ENCODE measurements at regions not wholly inside any gene's neighbourhood (a gene's known extent, or its start where the extent isn't known, plus 50 kb on each side); places are given as distances from the start of the nearest gene placed in this dataset.

DNA sequence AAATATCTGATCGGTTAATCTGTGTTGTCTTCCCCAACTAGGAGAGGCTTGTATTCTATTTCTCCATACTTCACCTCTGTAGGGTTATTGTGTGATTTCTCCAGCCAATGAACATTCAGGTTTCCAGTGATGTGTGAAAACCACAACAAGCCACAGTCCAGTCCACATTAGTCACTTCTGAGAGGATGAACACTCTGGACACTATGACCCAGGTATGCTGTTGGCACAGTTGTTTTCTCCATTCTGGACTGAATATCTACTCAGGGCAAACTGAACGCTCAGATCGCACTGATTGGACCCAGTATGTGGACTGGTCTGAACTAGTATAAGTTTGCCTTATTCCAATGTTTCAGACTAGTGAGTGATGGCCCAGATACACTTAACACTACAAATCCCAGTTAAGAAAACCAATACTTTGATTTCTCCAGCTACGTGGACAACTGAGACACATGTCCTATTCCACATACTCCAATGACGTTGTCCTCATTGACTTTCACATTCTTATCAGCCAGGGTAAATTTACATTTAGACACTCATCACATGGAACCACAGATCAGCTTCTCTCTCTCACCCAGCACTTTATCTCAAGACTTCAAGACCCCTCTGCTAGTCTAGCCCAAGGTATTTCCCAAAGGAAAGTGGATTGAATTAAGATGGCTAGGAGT is 587.4 kb upstream of the SGO1 start:
- H3K9me3 Mint-ChIP-seq (ENCODE audit: unreplicated experiment) = no peaks in the 10 kb centered on the region
- H3K36me3 Mint-ChIP-seq (ENCODE audit: unreplicated experiment) = no peaks in the 10 kb centered on the region
- no peaks in the 10 kb centered on the region for H3K27me3 Mint-ChIP-seq (ENCODE audit: unreplicated experiment)
- DNase-seq (ENCODE audit: extremely low spot score, unreplicated experiment) = no peak
- no peak overlapping the region for H3K27ac Mint-ChIP-seq (ENCODE audit: unreplicated experiment)
- no peaks in the 10 kb centered on the region for H3K4me1 Mint-ChIP-seq (ENCODE audit: unreplicated experiment)
- TF ChIP-seq, protein P1, sequence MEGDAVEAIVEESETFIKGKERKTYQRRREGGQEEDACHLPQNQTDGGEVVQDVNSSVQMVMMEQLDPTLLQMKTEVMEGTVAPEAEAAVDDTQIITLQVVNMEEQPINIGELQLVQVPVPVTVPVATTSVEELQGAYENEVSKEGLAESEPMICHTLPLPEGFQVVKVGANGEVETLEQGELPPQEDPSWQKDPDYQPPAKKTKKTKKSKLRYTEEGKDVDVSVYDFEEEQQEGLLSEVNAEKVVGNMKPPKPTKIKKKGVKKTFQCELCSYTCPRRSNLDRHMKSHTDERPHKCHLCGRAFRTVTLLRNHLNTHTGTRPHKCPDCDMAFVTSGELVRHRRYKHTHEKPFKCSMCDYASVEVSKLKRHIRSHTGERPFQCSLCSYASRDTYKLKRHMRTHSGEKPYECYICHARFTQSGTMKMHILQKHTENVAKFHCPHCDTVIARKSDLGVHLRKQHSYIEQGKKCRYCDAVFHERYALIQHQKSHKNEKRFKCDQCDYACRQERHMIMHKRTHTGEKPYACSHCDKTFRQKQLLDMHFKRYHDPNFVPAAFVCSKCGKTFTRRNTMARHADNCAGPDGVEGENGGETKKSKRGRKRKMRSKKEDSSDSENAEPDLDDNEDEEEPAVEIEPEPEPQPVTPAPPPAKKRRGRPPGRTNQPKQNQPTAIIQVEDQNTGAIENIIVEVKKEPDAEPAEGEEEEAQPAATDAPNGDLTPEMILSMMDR (IDR thresholded peaks at IDR 0.05) = no peak
- no peak overlapping the region for H3K4me3 Mint-ChIP-seq (ENCODE audit: unreplicated experiment)

DNA sequence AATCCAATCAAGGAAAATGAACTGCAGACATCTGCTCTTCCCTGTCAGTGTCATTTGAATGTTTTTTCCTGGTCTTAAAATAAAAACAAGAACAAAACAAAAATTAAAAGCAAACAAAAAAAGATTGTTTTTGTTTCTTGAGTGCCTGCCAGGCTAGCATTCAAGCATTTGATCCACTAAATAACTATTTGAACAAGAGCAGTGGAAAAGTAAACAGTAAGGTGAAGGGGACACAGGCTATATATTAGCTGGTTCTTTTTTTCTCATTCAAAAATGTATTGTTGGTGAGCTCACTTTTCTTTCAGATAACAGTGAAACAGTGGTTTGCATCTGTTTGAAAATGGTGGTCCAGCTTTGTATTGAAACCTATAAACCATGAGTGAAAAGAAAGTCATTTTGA is 586.9 kb upstream of the SGO1 start:
- DNase-seq (ENCODE audit: extremely low spot score, unreplicated experiment) = no peak

DNA sequence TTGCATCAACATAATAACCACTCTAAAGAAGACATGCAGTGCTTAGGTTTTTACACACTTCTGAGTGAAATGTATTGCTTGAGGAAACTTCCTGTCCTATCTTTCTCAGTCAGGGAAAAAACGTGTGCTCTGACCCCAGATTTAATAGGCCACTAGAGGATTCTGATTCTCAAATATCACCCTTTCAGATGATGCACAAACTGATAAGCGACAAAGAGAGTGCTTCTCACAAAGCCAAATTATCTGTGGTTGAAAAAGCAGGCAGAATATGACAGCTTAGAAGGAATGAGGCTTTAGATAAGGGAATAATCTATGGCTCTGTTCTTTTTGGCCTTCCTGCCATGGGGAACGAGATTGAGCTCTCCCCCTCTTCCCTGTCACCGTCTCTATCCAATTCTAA is 583.4 kb upstream of the SGO1 start:
- no peak overlapping the region for H3K27ac Mint-ChIP-seq (ENCODE audit: unreplicated experiment)
- H3K27me3 Mint-ChIP-seq (ENCODE audit: unreplicated experiment) = no peaks in the 10 kb centered on the region
- TF ChIP-seq, protein P1 (IDR thresholded peaks at IDR 0.05) = no peak
- DNase-seq (ENCODE audit: extremely low spot score, unreplicated experiment) = no peak
- no peaks in the 10 kb centered on the region for H3K36me3 Mint-ChIP-seq (ENCODE audit: unreplicated experiment)
- peaks cover 4% of the 10 kb centered on the region for H3K9me3 Mint-ChIP-seq (ENCODE audit: unreplicated experiment)
- H3K4me3 Mint-ChIP-seq (ENCODE audit: unreplicated experiment) = no peak overlapping the region
- no peaks in the 10 kb centered on the region for H3K4me1 Mint-ChIP-seq (ENCODE audit: unreplicated experiment)

More for the DNA sequence above, 586.9 kb upstream of the SGO1 start:
- no peaks in the 10 kb centered on the region for H3K36me3 Mint-ChIP-seq (ENCODE audit: unreplicated experiment)
- no peak overlapping the region for H3K27ac Mint-ChIP-seq (ENCODE audit: unreplicated experiment)
- H3K4me1 Mint-ChIP-seq (ENCODE audit: unreplicated experiment) = no peaks in the 10 kb centered on the region
- TF ChIP-seq, protein P1 (IDR thresholded peaks at IDR 0.05) = no peak
- peaks cover 1% of the 10 kb centered on the region for H3K9me3 Mint-ChIP-seq (ENCODE audit: unreplicated experiment)
- H3K4me3 Mint-ChIP-seq (ENCODE audit: unreplicated experiment) = no peak overlapping the region
- H3K27me3 Mint-ChIP-seq (ENCODE audit: unreplicated experiment) = no peaks in the 10 kb centered on the region

DNA sequence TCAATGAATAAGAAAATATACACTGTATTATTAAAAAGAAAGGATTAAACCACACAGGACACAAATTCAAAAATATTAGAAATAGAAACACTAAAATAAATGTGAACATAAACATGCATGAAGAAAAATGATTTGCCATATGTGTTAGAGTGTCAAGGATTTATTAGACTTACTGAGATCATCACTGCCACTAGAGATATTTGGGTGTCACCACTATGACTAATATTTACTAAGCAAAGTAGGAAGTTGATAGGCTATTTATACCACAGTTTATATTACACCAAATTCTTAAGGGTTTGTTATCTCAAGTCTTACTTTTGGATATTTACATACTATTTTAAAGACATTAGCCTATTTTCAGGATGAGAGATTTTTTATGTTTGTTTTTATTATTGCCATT is 575.0 kb upstream of the SGO1 start:
- H3K36me3 Mint-ChIP-seq (ENCODE audit: unreplicated experiment) = no peaks in the 10 kb centered on the region
- DNase-seq (ENCODE audit: extremely low spot score, unreplicated experiment) = no peak
- H3K4me1 Mint-ChIP-seq (ENCODE audit: unreplicated experiment) = no peaks in the 10 kb centered on the region
- H3K4me3 Mint-ChIP-seq (ENCODE audit: unreplicated experiment) = no peak overlapping the region
- TF ChIP-seq, protein P1 (IDR thresholded peaks at IDR 0.05) = no peak
- no peak overlapping the region for H3K27ac Mint-ChIP-seq (ENCODE audit: unreplicated experiment)
- H3K27me3 Mint-ChIP-seq (ENCODE audit: unreplicated experiment) = no peaks in the 10 kb centered on the region
- no peaks in the 10 kb centered on the region for H3K9me3 Mint-ChIP-seq (ENCODE audit: unreplicated experiment)

DNA sequence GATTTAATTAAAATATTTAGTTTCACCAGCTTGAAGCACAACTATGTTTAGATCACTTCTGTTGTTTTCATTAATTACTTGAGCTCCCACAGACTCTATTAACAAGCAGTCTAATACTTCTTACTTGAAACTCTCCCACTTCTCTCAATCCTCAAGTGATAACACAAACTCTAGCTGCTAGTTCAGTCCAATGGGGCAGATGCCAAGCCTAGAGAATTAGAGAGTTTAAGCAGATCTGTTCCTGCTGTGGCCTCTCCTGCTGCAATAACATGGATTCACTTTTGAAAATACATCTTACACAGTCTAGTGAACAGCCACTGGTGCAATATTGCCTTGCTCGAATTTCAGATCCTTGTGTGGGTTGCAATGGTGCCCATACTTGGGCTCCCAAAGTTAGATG is 566.4 kb upstream of the SGO1 start:
- H3K27ac Mint-ChIP-seq (ENCODE audit: unreplicated experiment) = no peak overlapping the region
- no peak for DNase-seq (ENCODE audit: extremely low spot score, unreplicated experiment)
- TF ChIP-seq, protein P1 (IDR thresholded peaks at IDR 0.05) = no peak
- H3K4me3 Mint-ChIP-seq (ENCODE audit: unreplicated experiment) = no peak overlapping the region
- H3K36me3 Mint-ChIP-seq (ENCODE audit: unreplicated experiment) = no peaks in the 10 kb centered on the region
- H3K9me3 Mint-ChIP-seq (ENCODE audit: unreplicated experiment) = no peaks in the 10 kb centered on the region
- H3K4me1 Mint-ChIP-seq (ENCODE audit: unreplicated experiment) = no peaks in the 10 kb centered on the region
- H3K27me3 Mint-ChIP-seq (ENCODE audit: unreplicated experiment) = no peaks in the 10 kb centered on the region

Measured in osteocyte (in vitro differentiated cells).